ENCODE measurements at regions not wholly inside any gene's neighbourhood (a gene's known extent, or its start where the extent isn't known, plus 50 kb on each side); places are given as distances from the start of the nearest gene placed in this dataset.

GRCh38 chr4:96681218-96681617 is 841.3 kb downstream of the PDHA2 start:
- Histone ChIP-seq H3K36me3 (ENCODE audit: control insufficient read depth in 2 of 2, extremely low read depth in 1 of 2, insufficient read depth in 2 of 2, low read length in 2 of 2) (no peaks in the 10 kb centered on the region), H3K9me1 (ENCODE audit: control insufficient read depth, extremely low read depth, insufficient read depth, low read length) (no peaks in the 10 kb centered on the region), H2AFZ (ENCODE audit: control insufficient read depth, low read length) (no peak overlapping the region), H3K4me2 (ENCODE audit: control insufficient read depth, extremely low read depth, insufficient read depth, low read depth, low read length) (no peak overlapping the region), H3K9me3 (ENCODE audit: control insufficient read depth, low read depth, low read length) (no peaks in the 10 kb centered on the region), H3K27ac (ENCODE audit: control insufficient read depth, insufficient read depth, low read length) (no peak overlapping the region), H3K4me3 (ENCODE audit: control insufficient read depth in 2 of 3, extremely low read depth in 1 of 3, insufficient read depth in 2 of 3, low read depth in 1 of 3, low read length in 3 of 3) (no peak overlapping the region), H3K27me3 (ENCODE audit: control insufficient read depth, extremely low read depth, insufficient read depth, low read length) (no peaks in the 10 kb centered on the region), H4K20me1 (ENCODE audit: control insufficient read depth, extremely low read depth, insufficient read depth, low read length) (no peaks in the 10 kb centered on the region), H3K4me1 (ENCODE audit: control insufficient read depth, extremely low read depth, insufficient read depth, low read length) (no peaks in the 10 kb centered on the region), H3K79me2 (ENCODE audit: control insufficient read depth, insufficient read depth, low read length) (no peaks in the 10 kb centered on the region), H3K9ac (ENCODE audit: control insufficient read depth, extremely low read depth, insufficient read depth, low read length) (no peak overlapping the region)
- no peak for FAIRE-seq
- no peak for DNase-seq (ENCODE audit: low read depth, low spot score)
- TF ChIP-seq CTCF (optimal IDR thresholded peaks at IDR 0.05 in 1 of 3, IDR thresholded peaks at IDR 0.05 in 1 of 3, conservative IDR thresholded peaks at IDR 0.05 in 1 of 3; ENCODE audit: extremely low read depth in 1 of 3, insufficient read depth in 2 of 3, low read length in 3 of 3) (no peak), EZH2 (IDR thresholded peaks at IDR 0.05; ENCODE audit: low read length) (no peak)
- dilution Hi-C loops (cut with MboI; ENCODE audit: extremely low pct_ligation_motif_present, low sequenced_read_pairs) = no loop called here

- no peak for FAIRE-seq
- H3K27ac ChIP-seq (ENCODE audit: control insufficient read depth, insufficient read depth, low read length) = no peak overlapping the region
- dilution Hi-C loops (cut with MboI; ENCODE audit: extremely low pct_ligation_motif_present, low sequenced_read_pairs) = no loop called here
These were observed 845.8 kb downstream of the PDHA2 start for GRCh38 chr4:96685691-96686090.

More at GRCh38 chr4:96685691-96686090, 845.8 kb downstream of the PDHA2 start:
- Histone ChIP-seq H3K9me3 (ENCODE audit: control insufficient read depth, low read depth, low read length) (no peaks in the 10 kb centered on the region), H3K36me3 (ENCODE audit: control insufficient read depth in 2 of 2, extremely low read depth in 1 of 2, insufficient read depth in 2 of 2, low read length in 2 of 2) (no peaks in the 10 kb centered on the region), H3K79me2 (ENCODE audit: control insufficient read depth, insufficient read depth, low read length) (no peaks in the 10 kb centered on the region), H3K4me2 (ENCODE audit: control insufficient read depth, extremely low read depth, insufficient read depth, low read depth, low read length) (no peak overlapping the region), H3K27me3 (ENCODE audit: control insufficient read depth, extremely low read depth, insufficient read depth, low read length) (no peaks in the 10 kb centered on the region), H3K4me1 (ENCODE audit: control insufficient read depth, extremely low read depth, insufficient read depth, low read length) (no peaks in the 10 kb centered on the region), H2AFZ (ENCODE audit: control insufficient read depth, low read length) (no peak overlapping the region), H4K20me1 (ENCODE audit: control insufficient read depth, extremely low read depth, insufficient read depth, low read length) (no peaks in the 10 kb centered on the region), H3K9ac (ENCODE audit: control insufficient read depth, extremely low read depth, insufficient read depth, low read length) (no peak overlapping the region), H3K4me3 (ENCODE audit: control insufficient read depth in 2 of 3, extremely low read depth in 1 of 3, insufficient read depth in 2 of 3, low read depth in 1 of 3, low read length in 3 of 3) (no peak overlapping the region), H3K9me1 (ENCODE audit: control insufficient read depth, extremely low read depth, insufficient read depth, low read length) (no peaks in the 10 kb centered on the region)
- TF ChIP-seq EZH2 (IDR thresholded peaks at IDR 0.05; ENCODE audit: low read length) (no peak), CTCF (optimal IDR thresholded peaks at IDR 0.05 in 1 of 3, IDR thresholded peaks at IDR 0.05 in 1 of 3, conservative IDR thresholded peaks at IDR 0.05 in 1 of 3; ENCODE audit: extremely low read depth in 1 of 3, insufficient read depth in 2 of 3, low read length in 3 of 3) (no peak)
- no peak for DNase-seq (ENCODE audit: low read depth, low spot score)

Data from keratinocyte (primary cell).